ENCODE measurements at regions not wholly inside any gene's neighbourhood (a gene's known extent, or its start where the extent isn't known, plus 50 kb on each side); places are given as distances from the start of the nearest gene placed in this dataset.

DNA sequence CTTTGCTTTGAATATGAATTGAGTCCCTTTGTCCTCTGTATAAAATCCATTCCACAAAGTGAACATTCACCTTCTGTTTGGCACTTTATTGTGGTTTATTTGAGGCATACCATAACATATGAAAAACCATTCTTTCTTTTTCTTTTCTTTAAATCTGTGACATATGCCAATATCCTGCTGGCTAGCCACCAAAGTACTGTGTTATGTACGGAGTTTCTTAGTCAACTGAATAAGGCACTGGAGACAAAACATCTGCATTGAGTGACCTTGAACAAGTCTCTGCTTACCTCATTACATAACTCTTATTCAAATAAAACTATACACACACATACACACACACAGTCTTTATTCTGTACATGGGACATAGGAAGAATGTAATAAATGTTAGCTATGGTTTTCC is 872.8 kb downstream of the C4orf33 start:
- TF ChIP-seq, protein P1, sequence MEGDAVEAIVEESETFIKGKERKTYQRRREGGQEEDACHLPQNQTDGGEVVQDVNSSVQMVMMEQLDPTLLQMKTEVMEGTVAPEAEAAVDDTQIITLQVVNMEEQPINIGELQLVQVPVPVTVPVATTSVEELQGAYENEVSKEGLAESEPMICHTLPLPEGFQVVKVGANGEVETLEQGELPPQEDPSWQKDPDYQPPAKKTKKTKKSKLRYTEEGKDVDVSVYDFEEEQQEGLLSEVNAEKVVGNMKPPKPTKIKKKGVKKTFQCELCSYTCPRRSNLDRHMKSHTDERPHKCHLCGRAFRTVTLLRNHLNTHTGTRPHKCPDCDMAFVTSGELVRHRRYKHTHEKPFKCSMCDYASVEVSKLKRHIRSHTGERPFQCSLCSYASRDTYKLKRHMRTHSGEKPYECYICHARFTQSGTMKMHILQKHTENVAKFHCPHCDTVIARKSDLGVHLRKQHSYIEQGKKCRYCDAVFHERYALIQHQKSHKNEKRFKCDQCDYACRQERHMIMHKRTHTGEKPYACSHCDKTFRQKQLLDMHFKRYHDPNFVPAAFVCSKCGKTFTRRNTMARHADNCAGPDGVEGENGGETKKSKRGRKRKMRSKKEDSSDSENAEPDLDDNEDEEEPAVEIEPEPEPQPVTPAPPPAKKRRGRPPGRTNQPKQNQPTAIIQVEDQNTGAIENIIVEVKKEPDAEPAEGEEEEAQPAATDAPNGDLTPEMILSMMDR (IDR thresholded peaks at IDR 0.05): no peak
- Mint-ChIP-seq H3K27ac (no peak overlapping the region), H3K36me3 (no peaks in the 10 kb centered on the region), H3K27me3 (ENCODE audit: low read depth in 3 of 3) (no peaks in the 10 kb centered on the region), H3K9me3 (peaks cover 0 to 2% (median 0%) of the 10 kb centered on the region in 7 donors), H3K4me3 (no peak overlapping the region), H3K4me1 (no peaks in the 10 kb centered on the region)
- WGBS (ENCODE audit: insufficient coverage): 86% methylated on average over 1 of the region's 1 CpG
- DNase-seq: no peak
- Histone ChIP-seq H3K4me2 (replicated peaks; ENCODE audit: extremely low read depth, low read length, poor library complexity, severe bottlenecking) (no peak overlapping the region), H3K4me3 (replicated peaks in 1 of 3; ENCODE audit: low read depth in 2 of 3, low read length in 3 of 3) (no peak overlapping the region), H2AFZ (ENCODE audit: insufficient read depth, low read depth, low read length, poor library complexity, severe bottlenecking) (no peak overlapping the region), H3K4me1 (ENCODE audit: control insufficient read depth in 1 of 2, insufficient read depth in 2 of 2, low read length in 2 of 2) (no peaks in the 10 kb centered on the region), H3K36me3 (replicated peaks in 1 of 2; ENCODE audit: control insufficient read depth in 1 of 2, insufficient read depth in 2 of 2, low read length in 2 of 2) (no peaks in the 10 kb centered on the region), H3K27ac (ENCODE audit: low read depth in 1 of 2, low read length in 2 of 2) (no peak overlapping the region), H3K27me3 (ENCODE audit: control insufficient read depth in 2 of 2, insufficient read depth in 2 of 2, low read length in 2 of 2) (no peaks in the 10 kb centered on the region), H3K9me3 (replicated peaks in 1 of 2; ENCODE audit: control insufficient read depth in 1 of 2, insufficient read depth in 1 of 2, low read length in 2 of 2) (peaks cover 0 to 4% of the 10 kb centered on the region in 2 donors), H3K9ac (ENCODE audit: insufficient read depth, low read length, poor library complexity, severe bottlenecking) (no peak overlapping the region), H4K20me1 (ENCODE audit: insufficient read depth, low read length) (no peaks in the 10 kb centered on the region), H3K79me2 (ENCODE audit: insufficient read depth, low read length) (no peaks in the 10 kb centered on the region)
- intact Hi-C loops (cut with micrococcal nuclease): no loop called here

DNA sequence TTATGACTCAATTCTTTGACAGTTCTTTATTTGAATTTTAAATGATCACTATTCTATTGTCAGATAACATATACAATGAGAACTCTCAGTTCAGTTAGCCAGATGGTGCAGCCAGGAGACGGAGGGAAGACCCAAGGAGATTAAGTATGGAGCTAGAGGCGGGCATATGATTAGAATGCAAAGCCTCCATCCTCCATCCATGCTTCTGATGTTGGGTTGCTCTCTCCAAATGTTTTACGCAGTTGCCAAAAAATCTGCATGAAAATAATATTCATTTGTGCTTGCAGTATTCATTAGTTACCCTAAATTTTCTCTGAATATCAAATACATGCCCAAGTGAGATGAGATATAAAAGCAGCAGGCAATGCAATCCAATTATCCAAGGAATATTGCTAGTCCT is 874.8 kb downstream of the C4orf33 start:
- WGBS (ENCODE audit: insufficient coverage): no CpG with 5 or more reads among the region's 3 CpGs
- no peak overlapping the region for H3K4me2 ChIP-seq (replicated peaks; ENCODE audit: extremely low read depth, low read length, poor library complexity, severe bottlenecking)
- H3K4me3 Mint-ChIP-seq: no peak overlapping the region
- H3K27ac Mint-ChIP-seq: no peak overlapping the region
- H3K27me3 ChIP-seq (ENCODE audit: control insufficient read depth in 2 of 2, insufficient read depth in 2 of 2, low read length in 2 of 2): no peaks in the 10 kb centered on the region
- no peaks in the 10 kb centered on the region for H3K79me2 ChIP-seq (ENCODE audit: insufficient read depth, low read length)
- no peak for DNase-seq
- H3K36me3 Mint-ChIP-seq: no peaks in the 10 kb centered on the region
- TF ChIP-seq, protein P1 (IDR thresholded peaks at IDR 0.05): no peak
- H3K9ac ChIP-seq (ENCODE audit: insufficient read depth, low read length, poor library complexity, severe bottlenecking): no peak overlapping the region
- no peak overlapping the region for H3K27ac ChIP-seq (ENCODE audit: low read depth in 1 of 2, low read length in 2 of 2)
- H3K4me1 Mint-ChIP-seq: no peaks in the 10 kb centered on the region
- H3K9me3 Mint-ChIP-seq: no peaks in the 10 kb centered on the region
- no peaks in the 10 kb centered on the region for H4K20me1 ChIP-seq (ENCODE audit: insufficient read depth, low read length)
- H3K4me1 ChIP-seq (ENCODE audit: control insufficient read depth in 1 of 2, insufficient read depth in 2 of 2, low read length in 2 of 2): no peaks in the 10 kb centered on the region
- no peak overlapping the region for H2AFZ ChIP-seq (ENCODE audit: insufficient read depth, low read depth, low read length, poor library complexity, severe bottlenecking)
- intact Hi-C loops (cut with micrococcal nuclease): no loop called here
- no peaks in the 10 kb centered on the region for H3K27me3 Mint-ChIP-seq (ENCODE audit: low read depth in 3 of 3)
- no peaks in the 10 kb centered on the region for H3K36me3 ChIP-seq (replicated peaks in 1 of 2; ENCODE audit: control insufficient read depth in 1 of 2, insufficient read depth in 2 of 2, low read length in 2 of 2)
- H3K4me3 ChIP-seq (replicated peaks in 1 of 3; ENCODE audit: low read depth in 2 of 3, low read length in 3 of 3): no peak overlapping the region
- peaks cover 0 to 4% of the 10 kb centered on the region in 2 donors for H3K9me3 ChIP-seq (replicated peaks in 1 of 2; ENCODE audit: control insufficient read depth in 1 of 2, insufficient read depth in 1 of 2, low read length in 2 of 2)
